PC-3 (cell line): ENCODE measurements at regions not wholly inside any gene's neighbourhood (a gene's known extent, or its start where the extent isn't known, plus 50 kb on each side); places are given as distances from the start of the nearest gene placed in this dataset.

Experiments
- ATAC-seq: fragments of 200-7000 bp; cut with Tn5 transposase; 2 replicates; pipeline ENCODE4 v1.9.1; 2020; ENCODE audit warnings: mild to moderate bottlenecking, moderate library complexity
- BruUV-seq: library from RNA; stranded (reverse); fragments of 400-500 nt; replicated peaks from 2 replicates; lab custom pipeline; 2021; lab: Mats Ljungman, UMichigan
- CTCF ChIA-PET: fragments of 300-600 bp; sonication (Branson Sonifier 250); formaldehyde crosslinking; loops from one replicate; lab custom pipeline; 2022; ENCODE audit warnings: antibody characterized with exemption; lab: Charles Lee
- POLR2A ChIA-PET: fragments of 300-600 bp; sonication (Branson Sonifier 250); formaldehyde crosslinking; loops from one replicate; lab custom pipeline; 2022; ENCODE audit warnings: antibody characterized with exemption; ENCODE audit not compliant: unreplicated experiment; lab: Charles Lee
- DNase-seq: peaks from one replicate; pipeline ENCODE4 v3.0.0-alpha.2; 2015
- H2AFZ ChIP-seq: fragments of 300-600 bp; sonication (generic); 2 replicates; pipeline ENCODE4 v1.6.0; 2016; ENCODE audit warnings: antibody characterized with exemption, low read length
- H3F3A ChIP-seq: fragments of 300-600 bp; sonication (generic); one replicate; pipeline ENCODE4 v1.6.0; 2017; ENCODE audit warnings: antibody characterized with exemption, low read length, control low read depth, mild to moderate bottlenecking; ENCODE audit not compliant: unreplicated experiment
- H3K27ac ChIP-seq: fragments of 300-600 bp; sonication (generic); 2 replicates; pipeline ENCODE4 v1.5.1; 2016; ENCODE audit warnings: mild to moderate bottlenecking, low read length
- H3K27me3 ChIP-seq: fragments of 300-600 bp; sonication (generic); 2 replicates; pipeline ENCODE4 v1.6.1; 2016; ENCODE audit warnings: low read length, mixed read lengths
- H3K36me3 ChIP-seq: fragments of 300-600 bp; sonication (generic); 2 replicates; pipeline ENCODE4 v1.6.1; 2016; ENCODE audit warnings: low read depth, mixed run types, low read length, mixed read lengths
- H3K4me1 ChIP-seq: fragments of 300-600 bp; sonication (generic); 2 replicates; pipeline ENCODE4 v1.5.1; 2016; ENCODE audit warnings: low read length; ENCODE audit not compliant: insufficient read depth
- H3K4me2 ChIP-seq: fragments of 300-600 bp; sonication (generic); 2 replicates; pipeline ENCODE4 v1.6.0; 2016; ENCODE audit warnings: low read length
- H3K4me3 ChIP-seq: fragments of 300-600 bp; sonication (generic); 2 replicates; pipeline ENCODE4 v1.5.1; 2016; ENCODE audit warnings: mild to moderate bottlenecking, low read length, mixed read lengths
- H3K79me2 ChIP-seq: fragments of 300-600 bp; sonication (generic); 2 replicates; pipeline ENCODE4 v1.6.1; 2017; ENCODE audit warnings: low read length, mixed read lengths
- H3K9ac ChIP-seq: fragments of 300-600 bp; sonication (generic); 2 replicates; pipeline ENCODE4 v1.6.0; 2016; ENCODE audit warnings: mild to moderate bottlenecking, low read length
- H3K9me2 ChIP-seq: fragments of 300-600 bp; sonication (generic); replicated peaks from 2 replicates; pipeline ENCODE4 v1.6.1; 2016; ENCODE audit warnings: mixed run types, low read length, mixed read lengths
- H3K9me3 ChIP-seq: fragments of 300-600 bp; sonication (generic); 2 replicates; pipeline ENCODE4 v1.6.1; 2016; ENCODE audit warnings: low read length, mixed read lengths
- H4K20me1 ChIP-seq: fragments of 300-600 bp; sonication (generic); 2 replicates; pipeline ENCODE4 v1.6.1; 2016; ENCODE audit warnings: low read length, mixed read lengths
- EZH2 ChIP-seq: fragments of 300-600 bp; sonication (generic); IDR thresholded peaks from one replicate; pipeline ENCODE4 v1.6.1; 2017; ENCODE audit warnings: antibody characterized with exemption, mild to moderate bottlenecking, low read length; ENCODE audit not compliant: unreplicated experiment
- EZH2phosphoT487 ChIP-seq: fragments of 300-600 bp; sonication (generic); IDR thresholded peaks from 2 replicates; pipeline ENCODE4 v1.6.1; 2018; ENCODE audit warnings: mild to moderate bottlenecking, antibody characterized with exemption, low read length, borderline replicate concordance
- intact Hi-C: fragments of 100-400 bp; cut with micrococcal nuclease; formaldehyde crosslinking; loops from 2 replicates; pipeline ENCODE4 v1.9.0; 2023
- TF ChIP-seq, protein P1 (sequence below): fragments of 300-600 bp; sonication (generic); conservative IDR thresholded peaks from 2 replicates; pipeline ENCODE4 v1.5.1; 2017; ENCODE audit warnings: antibody characterized with exemption, low read depth, mild to moderate bottlenecking, low read length

- H3K9ac ChIP-seq, result no peak overlapping the region
- CTCF ChIA-PET, result no interaction called here
- H3K27ac ChIP-seq, result no peak overlapping the region
- no peak overlapping the region for H2AFZ ChIP-seq
- H3K4me1 ChIP-seq, result no peaks in the 10 kb centered on the region
- H3K36me3 ChIP-seq, result no peaks in the 10 kb centered on the region
- ATAC-seq (no peak), DNase-seq (no peak)
- no peak overlapping the region for H3K4me2 ChIP-seq
- peaks cover 75% of the 10 kb centered on the region for H3K27me3 ChIP-seq
- H3K79me2 ChIP-seq, result no peaks in the 10 kb centered on the region
- no peaks in the 10 kb centered on the region for H3F3A ChIP-seq
- intact Hi-C loops, result no loop called here
- no peaks in the 10 kb centered on the region for H3K9me3 ChIP-seq
- no peaks in the 10 kb centered on the region for H3K9me2 ChIP-seq
- TF ChIP-seq, protein P1, sequence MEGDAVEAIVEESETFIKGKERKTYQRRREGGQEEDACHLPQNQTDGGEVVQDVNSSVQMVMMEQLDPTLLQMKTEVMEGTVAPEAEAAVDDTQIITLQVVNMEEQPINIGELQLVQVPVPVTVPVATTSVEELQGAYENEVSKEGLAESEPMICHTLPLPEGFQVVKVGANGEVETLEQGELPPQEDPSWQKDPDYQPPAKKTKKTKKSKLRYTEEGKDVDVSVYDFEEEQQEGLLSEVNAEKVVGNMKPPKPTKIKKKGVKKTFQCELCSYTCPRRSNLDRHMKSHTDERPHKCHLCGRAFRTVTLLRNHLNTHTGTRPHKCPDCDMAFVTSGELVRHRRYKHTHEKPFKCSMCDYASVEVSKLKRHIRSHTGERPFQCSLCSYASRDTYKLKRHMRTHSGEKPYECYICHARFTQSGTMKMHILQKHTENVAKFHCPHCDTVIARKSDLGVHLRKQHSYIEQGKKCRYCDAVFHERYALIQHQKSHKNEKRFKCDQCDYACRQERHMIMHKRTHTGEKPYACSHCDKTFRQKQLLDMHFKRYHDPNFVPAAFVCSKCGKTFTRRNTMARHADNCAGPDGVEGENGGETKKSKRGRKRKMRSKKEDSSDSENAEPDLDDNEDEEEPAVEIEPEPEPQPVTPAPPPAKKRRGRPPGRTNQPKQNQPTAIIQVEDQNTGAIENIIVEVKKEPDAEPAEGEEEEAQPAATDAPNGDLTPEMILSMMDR, result no peak
- no TSS peak for BruUV-seq
- H3K4me3 ChIP-seq, result no peak overlapping the region
- no peaks in the 10 kb centered on the region for H4K20me1 ChIP-seq
- POLR2A ChIA-PET, result interaction anchor here (0.6 kb wide), 1 partner anchor 1427 kb away, joined by 4 read pairs; no protein-coding TSS in a partner anchor
Measured at GRCh38 chr2:121868652-121869051, 113.2 kb downstream of the TSN start.

GRCh38 chr2:121869363-121869762, 113.9 kb downstream of the TSN start:
- no peak overlapping the region for H2AFZ ChIP-seq
- ATAC-seq (no peak), DNase-seq (no peak)
- intact Hi-C loops, result no loop called here
- no peak overlapping the region for H3K27ac ChIP-seq
- no peak overlapping the region for H3K4me2 ChIP-seq
- H3K4me1 ChIP-seq, result no peaks in the 10 kb centered on the region
- no peaks in the 10 kb centered on the region for H3K9me2 ChIP-seq
- no peaks in the 10 kb centered on the region for H3K9me3 ChIP-seq
- no peaks in the 10 kb centered on the region for H3K36me3 ChIP-seq
- no peak overlapping the region for H3K9ac ChIP-seq
- TF ChIP-seq, protein P1, result no peak
- TF ChIP-seq EZH2phosphoT487 (no peak), EZH2 (no peak)
- H3K79me2 ChIP-seq, result no peaks in the 10 kb centered on the region
- ChIA-PET POLR2A (interaction anchor here (0.6 kb wide), 1 partner anchor 1427 kb away, joined by 4 read pairs; no protein-coding TSS in a partner anchor), CTCF (no interaction called here)
- no TSS peak for BruUV-seq
- H3K4me3 ChIP-seq, result no peak overlapping the region
- no peaks in the 10 kb centered on the region for H3F3A ChIP-seq
- H3K27me3 ChIP-seq, result peaks cover 71% of the 10 kb centered on the region
- H4K20me1 ChIP-seq, result no peaks in the 10 kb centered on the region

DNA sequence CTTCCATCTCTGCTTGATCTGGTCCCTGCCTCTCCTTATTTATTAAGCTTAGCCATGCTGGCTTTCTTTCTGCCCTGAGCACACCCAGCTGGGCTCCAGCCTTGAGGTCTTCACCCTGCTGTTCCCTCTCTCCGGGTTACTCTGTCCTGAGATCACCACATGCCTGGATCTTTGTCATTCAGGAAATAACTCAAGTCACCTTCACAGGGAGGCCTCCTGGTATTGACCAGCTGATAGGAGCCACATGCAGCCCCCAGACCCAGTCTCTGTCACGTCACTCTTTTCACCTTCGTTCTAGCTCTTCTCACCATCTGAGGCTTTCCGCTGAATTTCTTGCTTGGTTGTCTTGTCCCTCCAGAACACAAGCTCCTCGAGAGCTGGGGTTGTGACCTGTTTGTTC, 114.4 kb downstream of the TSN start:
- intact Hi-C loops, result no loop called here
- no peaks in the 10 kb centered on the region for H3K79me2 ChIP-seq
- no peak overlapping the region for H3K27ac ChIP-seq
- peaks cover 67% of the 10 kb centered on the region for H3K27me3 ChIP-seq
- no peaks in the 10 kb centered on the region for H3K9me2 ChIP-seq
- H3K4me1 ChIP-seq, result no peaks in the 10 kb centered on the region
- POLR2A ChIA-PET, result no interaction called here
- ATAC-seq, result no peak
- TF ChIP-seq, protein P1, result no peak
- no peak for TF ChIP-seq EZH2
- no peak for TF ChIP-seq EZH2phosphoT487
- H3K9ac ChIP-seq, result no peak overlapping the region
- no peaks in the 10 kb centered on the region for H3K9me3 ChIP-seq
- no peak overlapping the region for H3K4me2 ChIP-seq
- no TSS peak for BruUV-seq
- no peaks in the 10 kb centered on the region for H3F3A ChIP-seq
- DNase-seq, result no peak
- no peaks in the 10 kb centered on the region for H3K36me3 ChIP-seq
- CTCF ChIA-PET, result no interaction called here
- H4K20me1 ChIP-seq, result no peaks in the 10 kb centered on the region
- H3K4me3 ChIP-seq, result no peak overlapping the region
- no peak overlapping the region for H2AFZ ChIP-seq
